AG09309 (cell line): ENCODE measurements at regions not wholly inside any gene's neighbourhood (a gene's known extent, or its start where the extent isn't known, plus 50 kb on each side); places are given as distances from the start of the nearest gene placed in this dataset.

Experiments used
- DNase-seq: peaks from one replicate; pipeline ENCODE4 v3.0.0-alpha.2; 2010; ENCODE audit warnings: low read depth
- H3K4me3 ChIP-seq: 2 replicates; pipeline ENCODE4 v1.5.1; 2011; ENCODE audit warnings: mild to moderate bottlenecking, low read depth, low read length, moderate library complexity; ENCODE audit not compliant: control insufficient read depth
- CTCF ChIP-seq: IDR thresholded peaks from 2 replicates; pipeline ENCODE4 v1.5.1; 2011; ENCODE audit warnings: mild to moderate bottlenecking, low read depth, low read length, inconsistent platforms; ENCODE audit not compliant: insufficient read depth, control insufficient read depth; ENCODE audit errors: missing control alignments

GRCh38 chr11:91792779-91793262, 431.8 kb upstream of the FAT3 start:
- H3K4me3 ChIP-seq: no peak overlapping the region
- DNase-seq: no peak
- TF ChIP-seq CTCF: no peak

DNA sequence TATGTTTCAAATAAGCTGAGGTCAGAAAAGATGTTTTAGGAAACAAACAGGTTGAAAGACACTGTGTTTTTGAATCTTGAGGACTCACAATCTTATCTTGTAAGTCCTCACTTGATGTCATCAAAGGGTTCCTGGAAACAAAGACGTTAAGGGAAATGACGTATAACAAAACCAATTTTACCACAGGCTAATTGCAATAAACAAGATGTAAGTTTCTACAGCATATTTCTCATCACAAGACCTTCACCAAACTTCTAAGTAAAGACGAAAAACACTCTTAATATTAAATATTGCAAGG, 433.5 kb upstream of the FAT3 start:
- no peak overlapping the region for H3K4me3 ChIP-seq
- DNase-seq: no peak
- no peak for TF ChIP-seq CTCF

GRCh38 chr11:91790346-91791170, 434.1 kb upstream of the FAT3 start:
- H3K4me3 ChIP-seq: no peak overlapping the region
- TF ChIP-seq CTCF: no peak
- no peak for DNase-seq

GRCh38 chr11:91788764-91789163, 435.9 kb upstream of the FAT3 start:
- no peak overlapping the region for H3K4me3 ChIP-seq
- no peak for TF ChIP-seq CTCF
- no peak for DNase-seq

- DNase-seq: no peak
- no peak for TF ChIP-seq CTCF
- H3K4me3 ChIP-seq: no peak overlapping the region
Observed at GRCh38 chr11:91786097-91786496, 438.5 kb upstream of the FAT3 start.

DNA sequence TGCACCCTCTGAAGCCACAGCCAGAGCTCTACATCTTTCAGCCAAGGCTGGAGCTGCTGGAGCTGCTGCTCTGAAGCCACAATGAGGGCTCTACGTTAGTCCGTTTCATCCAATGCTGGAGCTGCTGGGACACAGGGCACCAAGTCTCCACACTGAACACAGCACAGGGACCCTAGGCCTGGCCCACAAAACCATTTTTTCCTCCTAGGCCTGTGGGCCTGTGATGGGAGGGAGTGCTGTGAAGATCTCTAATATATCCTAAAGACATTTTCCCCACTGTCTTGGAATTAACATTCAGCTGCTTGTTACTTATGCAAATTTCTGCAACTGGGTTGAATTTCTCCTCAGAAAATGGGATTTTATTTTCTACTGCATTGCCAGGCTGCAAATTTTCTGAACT, 441.4 kb upstream of the FAT3 start:
- no peak for TF ChIP-seq CTCF
- H3K4me3 ChIP-seq: no peak overlapping the region
- DNase-seq: no peak
